Right lobe of liver (tissue), 4 donors: ENCODE measurements at regions not wholly inside any gene's neighbourhood (a gene's known extent, or its start where the extent isn't known, plus 50 kb on each side); places are given as distances from the start of the nearest gene placed in this dataset.

Experiments
- CTCF ChIP-seq, 4 donors: fragments of 200-600 bp in 3 of 4; fragments of 450-650 bp in 1 of 4; IDR thresholded peaks; one replicate each; pipeline versions ENCODE4 v1.5.1 to v1.8.0; 2016 to 2022; ENCODE audit warnings: antibody characterized with exemption in 4 of 4, mild to moderate bottlenecking in 2 of 4
- POLR2A ChIP-seq: fragments of 450-650 bp; IDR thresholded peaks from one replicate; pipeline ENCODE4 v1.6.1; 2017; ENCODE audit warnings: antibody characterized with exemption, mild to moderate bottlenecking
- donor health status: DM: no; HTN: no; CAD: no.
- donor health status: DM: no; HTN: no; CAD: no.
- donor health status: DM: no; HTN: yes; CAD: no.

DNA sequence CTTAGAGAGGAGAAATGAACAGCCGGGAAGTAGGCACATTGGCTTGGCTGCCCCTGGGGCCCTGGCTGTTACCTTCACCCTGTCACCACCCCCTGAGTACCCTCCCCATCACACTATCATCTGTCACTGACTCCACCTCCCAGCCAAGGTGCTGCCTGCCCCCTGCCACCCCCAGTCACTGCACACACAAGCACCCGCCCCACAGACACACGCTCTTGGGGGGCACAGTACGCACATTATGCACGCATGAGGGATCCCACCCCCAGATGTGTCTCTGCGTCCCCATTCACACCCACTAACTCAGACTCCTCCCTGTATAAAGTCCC is 223.3 kb downstream of the PTPRU start:
- no peak for TF ChIP-seq POLR2A
- no peak for TF ChIP-seq CTCF (IDR thresholded peaks at IDR 0.05)
